ENCODE measurements at regions not wholly inside any gene's neighbourhood (a gene's known extent, or its start where the extent isn't known, plus 50 kb on each side); places are given as distances from the start of the nearest gene placed in this dataset.

GRCh38 chr11:26228778-26229177, 103.2 kb upstream of the ANO3 start:
- Histone ChIP-seq H3K27ac (ENCODE audit: low read length) (no peak overlapping the region), H3K4me3 (ENCODE audit: low read depth in 1 of 2, low read length in 2 of 2) (no peak overlapping the region), H3K4me1 (ENCODE audit: insufficient read depth, low read length) (no peaks in the 10 kb centered on the region), H4K20me1 (ENCODE audit: insufficient read depth, low read length) (no peaks in the 10 kb centered on the region), H2AFZ (ENCODE audit: low read depth, low read length) (no peak overlapping the region), H3K27me3 (ENCODE audit: insufficient read depth, low read length, poor library complexity) (no peaks in the 10 kb centered on the region), H3K79me2 (ENCODE audit: insufficient read depth, low read length) (no peaks in the 10 kb centered on the region), H3K9ac (ENCODE audit: low read depth, low read length) (no peak overlapping the region), H3K9me3 (ENCODE audit: insufficient read depth, low read length, severe bottlenecking) (no peaks in the 10 kb centered on the region), H3K36me3 (ENCODE audit: insufficient read depth, low read length) (no peaks in the 10 kb centered on the region), H3K4me2 (ENCODE audit: insufficient read depth, low read length) (no peak overlapping the region)
- ATAC-seq (ENCODE audit: insufficient read depth, low read depth) (no peak), DNase-seq (no peak)
- TF ChIP-seq, protein P1, sequence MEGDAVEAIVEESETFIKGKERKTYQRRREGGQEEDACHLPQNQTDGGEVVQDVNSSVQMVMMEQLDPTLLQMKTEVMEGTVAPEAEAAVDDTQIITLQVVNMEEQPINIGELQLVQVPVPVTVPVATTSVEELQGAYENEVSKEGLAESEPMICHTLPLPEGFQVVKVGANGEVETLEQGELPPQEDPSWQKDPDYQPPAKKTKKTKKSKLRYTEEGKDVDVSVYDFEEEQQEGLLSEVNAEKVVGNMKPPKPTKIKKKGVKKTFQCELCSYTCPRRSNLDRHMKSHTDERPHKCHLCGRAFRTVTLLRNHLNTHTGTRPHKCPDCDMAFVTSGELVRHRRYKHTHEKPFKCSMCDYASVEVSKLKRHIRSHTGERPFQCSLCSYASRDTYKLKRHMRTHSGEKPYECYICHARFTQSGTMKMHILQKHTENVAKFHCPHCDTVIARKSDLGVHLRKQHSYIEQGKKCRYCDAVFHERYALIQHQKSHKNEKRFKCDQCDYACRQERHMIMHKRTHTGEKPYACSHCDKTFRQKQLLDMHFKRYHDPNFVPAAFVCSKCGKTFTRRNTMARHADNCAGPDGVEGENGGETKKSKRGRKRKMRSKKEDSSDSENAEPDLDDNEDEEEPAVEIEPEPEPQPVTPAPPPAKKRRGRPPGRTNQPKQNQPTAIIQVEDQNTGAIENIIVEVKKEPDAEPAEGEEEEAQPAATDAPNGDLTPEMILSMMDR (IDR thresholded peaks at IDR 0.05; ENCODE audit: borderline replicate concordance, extremely low read depth, low read length, poor library complexity, severe bottlenecking), result no peak
- no peak for TF ChIP-seq EZH2 (IDR thresholded peaks at IDR 0.05; ENCODE audit: borderline replicate concordance, low read depth, low read length, severe bottlenecking)

DNA sequence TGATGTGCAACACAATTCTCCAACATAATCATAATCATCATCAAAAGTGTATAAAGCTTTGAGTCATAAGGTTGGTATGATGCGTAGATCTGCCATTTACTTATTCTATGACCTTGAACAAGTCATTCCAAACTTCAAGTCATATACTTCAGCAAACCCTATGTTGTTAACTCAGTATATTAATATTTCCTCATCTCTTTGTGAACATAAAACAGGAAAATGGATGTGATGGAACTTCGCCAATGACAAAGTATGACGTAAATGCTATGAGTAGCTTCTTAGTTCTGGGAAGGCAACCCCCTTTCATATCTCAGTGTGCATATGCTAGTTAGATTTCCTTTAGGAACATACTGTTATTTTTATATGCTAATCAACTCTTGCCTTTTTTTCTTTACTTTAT, 102.7 kb upstream of the ANO3 start:
- Histone ChIP-seq H3K4me2 (ENCODE audit: insufficient read depth, low read length) (no peak overlapping the region), H4K20me1 (ENCODE audit: insufficient read depth, low read length) (no peaks in the 10 kb centered on the region), H3K9me3 (ENCODE audit: insufficient read depth, low read length, severe bottlenecking) (no peaks in the 10 kb centered on the region), H3K79me2 (ENCODE audit: insufficient read depth, low read length) (no peaks in the 10 kb centered on the region), H3K27me3 (ENCODE audit: insufficient read depth, low read length, poor library complexity) (no peaks in the 10 kb centered on the region), H3K9ac (ENCODE audit: low read depth, low read length) (no peak overlapping the region), H3K4me1 (ENCODE audit: insufficient read depth, low read length) (no peaks in the 10 kb centered on the region), H3K27ac (ENCODE audit: low read length) (no peak overlapping the region), H3K36me3 (ENCODE audit: insufficient read depth, low read length) (no peaks in the 10 kb centered on the region), H3K4me3 (ENCODE audit: low read depth in 1 of 2, low read length in 2 of 2) (no peak overlapping the region), H2AFZ (ENCODE audit: low read depth, low read length) (no peak overlapping the region)
- DNase-seq (no peak), ATAC-seq (ENCODE audit: insufficient read depth, low read depth) (no peak)
- TF ChIP-seq EZH2 (IDR thresholded peaks at IDR 0.05; ENCODE audit: borderline replicate concordance, low read depth, low read length, severe bottlenecking), result no peak
- TF ChIP-seq, protein P1 (IDR thresholded peaks at IDR 0.05; ENCODE audit: borderline replicate concordance, extremely low read depth, low read length, poor library complexity, severe bottlenecking), result no peak

- no peak overlapping the region for H3K4me2 ChIP-seq (ENCODE audit: insufficient read depth, low read length)
Measured at GRCh38 chr11:26229981-26230380, 101.9 kb upstream of the ANO3 start.

More at GRCh38 chr11:26229981-26230380, 101.9 kb upstream of the ANO3 start:
- H3K27me3 ChIP-seq (ENCODE audit: insufficient read depth, low read length, poor library complexity), result no peaks in the 10 kb centered on the region
- DNase-seq (no peak), ATAC-seq (ENCODE audit: insufficient read depth, low read depth) (no peak)
- no peaks in the 10 kb centered on the region for H3K9me3 ChIP-seq (ENCODE audit: insufficient read depth, low read length, severe bottlenecking)
- H3K4me1 ChIP-seq (ENCODE audit: insufficient read depth, low read length), result no peaks in the 10 kb centered on the region
- no peak overlapping the region for H3K27ac ChIP-seq (ENCODE audit: low read length)
- H4K20me1 ChIP-seq (ENCODE audit: insufficient read depth, low read length), result no peaks in the 10 kb centered on the region
- TF ChIP-seq, protein P1 (IDR thresholded peaks at IDR 0.05; ENCODE audit: borderline replicate concordance, extremely low read depth, low read length, poor library complexity, severe bottlenecking), result no peak
- TF ChIP-seq EZH2 (IDR thresholded peaks at IDR 0.05; ENCODE audit: borderline replicate concordance, low read depth, low read length, severe bottlenecking), result no peak
- no peak overlapping the region for H3K9ac ChIP-seq (ENCODE audit: low read depth, low read length)
- H2AFZ ChIP-seq (ENCODE audit: low read depth, low read length), result no peak overlapping the region
- H3K79me2 ChIP-seq (ENCODE audit: insufficient read depth, low read length), result no peaks in the 10 kb centered on the region
- H3K4me3 ChIP-seq (ENCODE audit: low read depth in 1 of 2, low read length in 2 of 2), result no peak overlapping the region
- H3K36me3 ChIP-seq (ENCODE audit: insufficient read depth, low read length), result no peaks in the 10 kb centered on the region

Data from DND-41 (cell line).